OCI-LY1 (cell line): ENCODE measurements at regions not wholly inside any gene's neighbourhood (a gene's known extent, or its start where the extent isn't known, plus 50 kb on each side); places are given as distances from the start of the nearest gene placed in this dataset.

Experiments used
- H2AFZ ChIP-seq: fragments of 200-600 bp; sonication (generic), shearing (Covaris generic); 2 replicates; pipeline ENCODE4 v1.6.0; 2014; ENCODE audit warnings: antibody characterized with exemption, mild to moderate bottlenecking, low read length
- H3F3A ChIP-seq: fragments of 200-600 bp; sonication (generic), shearing (Covaris generic); 2 replicates; pipeline ENCODE4 v1.6.0; 2014; ENCODE audit warnings: mild to moderate bottlenecking, antibody characterized with exemption, low read length, moderate library complexity; ENCODE audit not compliant: insufficient read depth
- H3K27ac ChIP-seq: fragments of 200-600 bp; sonication (generic); 2 replicates; pipeline ENCODE4 v1.5.1; 2014; ENCODE audit warnings: low read length, mixed run types, mild to moderate bottlenecking, low read depth; ENCODE audit not compliant: poor library complexity, severe bottlenecking
- H3K27me3 ChIP-seq: fragments of 200-600 bp; sonication (generic); 2 replicates; pipeline ENCODE4 v1.6.0; 2014; ENCODE audit warnings: antibody characterized with exemption, mild to moderate bottlenecking, low read length, moderate library complexity; ENCODE audit not compliant: insufficient read depth
- H3K36me3 ChIP-seq: fragments of 200-600 bp; sonication (generic); 2 replicates; pipeline ENCODE4 v1.6.1; 2014; ENCODE audit warnings: mild to moderate bottlenecking, antibody characterized with exemption, low read length, moderate library complexity, mixed read lengths; ENCODE audit not compliant: insufficient read depth
- H3K4me1 ChIP-seq: fragments of 200-600 bp; sonication (generic); 2 replicates; pipeline ENCODE4 v1.5.1; 2014; ENCODE audit warnings: mild to moderate bottlenecking, low read length, moderate library complexity; ENCODE audit not compliant: insufficient read depth, severe bottlenecking
- H3K4me2 ChIP-seq: fragments of 200-600 bp; sonication (generic), shearing (Covaris generic); 2 replicates; pipeline ENCODE4 v1.6.1; 2014; ENCODE audit warnings: low read length
- H3K4me3 ChIP-seq: fragments of 200-600 bp; sonication (generic); 2 replicates; pipeline ENCODE4 v1.5.1; 2014; ENCODE audit warnings: low read length, low read depth, mild to moderate bottlenecking, mixed read lengths; ENCODE audit not compliant: poor library complexity, severe bottlenecking
- H3K79me2 ChIP-seq: fragments of 200-600 bp; shearing (Covaris generic); 2 replicates; pipeline ENCODE4 v1.6.1; 2016; ENCODE audit warnings: mixed run types, low read length, mixed read lengths; ENCODE audit not compliant: insufficient read depth
- H3K9ac ChIP-seq: fragments of 200-600 bp; sonication (generic), shearing (Covaris generic); 2 replicates; pipeline ENCODE4 v1.6.1; 2014; ENCODE audit warnings: mild to moderate bottlenecking, low read length, mixed read lengths
- H3K9me2 ChIP-seq: fragments of 200-600 bp; sonication (generic), shearing (Covaris generic); 2 replicates; pipeline ENCODE4 v1.6.1; 2014; ENCODE audit warnings: low read depth, mild to moderate bottlenecking, low read length, mixed read lengths
- H3K9me3 ChIP-seq: fragments of 200-600 bp; shearing (Covaris generic); 2 replicates; pipeline ENCODE4 v1.6.1; 2014; ENCODE audit warnings: low read length, mixed read lengths
- H4K20me1 ChIP-seq: fragments of 200-600 bp; sonication (generic), shearing (Covaris generic); 2 replicates; pipeline ENCODE4 v1.6.0; 2016; ENCODE audit warnings: mild to moderate bottlenecking, low read length; ENCODE audit not compliant: insufficient read depth
- CTCF ChIP-seq: fragments of 200-600 bp; sonication (generic), shearing (Covaris generic); IDR thresholded peaks from 2 replicates; pipeline ENCODE4 v1.5.1; 2017; ENCODE audit warnings: mild to moderate bottlenecking, antibody characterized with exemption, low read length, moderate library complexity, mixed read lengths
- EZH2 ChIP-seq: fragments of 200-600 bp; sonication (generic), shearing (Covaris generic); IDR thresholded peaks from 2 replicates; pipeline ENCODE4 v1.8.0; 2017; ENCODE audit warnings: borderline replicate concordance, mixed run types, mild to moderate bottlenecking, antibody characterized with exemption, low read length, moderate library complexity, mixed read lengths

- H3K27ac ChIP-seq, result no peak overlapping the region
- H3F3A ChIP-seq, result no peaks in the 10 kb centered on the region
- H2AFZ ChIP-seq, result no peak overlapping the region
- H3K9ac ChIP-seq, result no peak overlapping the region
- no peaks in the 10 kb centered on the region for H3K9me3 ChIP-seq
- H3K4me3 ChIP-seq, result no peak overlapping the region
- H3K4me2 ChIP-seq, result no peak overlapping the region
- H3K36me3 ChIP-seq, result no peaks in the 10 kb centered on the region
- no peaks in the 10 kb centered on the region for H3K79me2 ChIP-seq
- no peaks in the 10 kb centered on the region for H3K27me3 ChIP-seq
- no peaks in the 10 kb centered on the region for H4K20me1 ChIP-seq
- no peaks in the 10 kb centered on the region for H3K4me1 ChIP-seq
- no peaks in the 10 kb centered on the region for H3K9me2 ChIP-seq
- TF ChIP-seq EZH2 (no peak), CTCF (no peak)
Measured at GRCh38 chr2:33927756-33928155, 328.7 kb upstream of the FAM98A start.

GRCh38 chr2:33925311-33925710 is 326.2 kb upstream of the FAM98A start:
- Histone ChIP-seq H3K27me3 (no peaks in the 10 kb centered on the region), H3K4me2 (no peak overlapping the region), H3K36me3 (no peaks in the 10 kb centered on the region), H3K9ac (no peak overlapping the region), H3K4me3 (no peak overlapping the region), H4K20me1 (no peaks in the 10 kb centered on the region), H2AFZ (no peak overlapping the region), H3F3A (no peaks in the 10 kb centered on the region), H3K27ac (no peak overlapping the region), H3K4me1 (no peaks in the 10 kb centered on the region), H3K9me3 (no peaks in the 10 kb centered on the region), H3K79me2 (no peaks in the 10 kb centered on the region), H3K9me2 (no peaks in the 10 kb centered on the region)
- no peak for TF ChIP-seq EZH2
- TF ChIP-seq CTCF, result no peak

DNA sequence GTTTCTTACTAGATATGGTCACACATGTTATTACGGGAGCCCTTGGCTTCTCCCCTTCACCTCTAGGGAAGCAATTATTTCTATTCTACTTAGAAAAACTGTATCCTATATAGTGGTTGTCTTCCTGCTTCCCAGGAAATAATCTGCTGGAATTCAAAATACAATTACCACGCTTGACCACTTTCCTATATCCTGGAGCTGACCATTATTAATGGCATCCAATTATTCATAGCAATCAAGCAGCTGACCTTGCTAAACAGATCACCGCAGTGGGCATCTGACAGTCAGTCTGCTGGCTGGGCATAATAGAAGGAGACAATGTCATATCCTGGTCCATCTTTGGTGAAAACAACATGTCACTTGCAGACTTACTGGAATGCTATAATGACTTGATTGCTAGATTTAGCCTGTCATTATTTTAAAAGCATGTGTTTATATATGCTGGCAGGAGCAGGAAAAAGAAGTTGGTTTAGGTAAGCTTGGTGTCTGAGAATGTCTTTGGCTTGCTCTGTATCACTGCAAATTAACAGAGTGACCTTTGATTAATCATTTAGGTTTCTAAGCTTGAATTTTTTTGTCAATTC is 325.6 kb upstream of the FAM98A start:
- H3K9me2 ChIP-seq, result no peaks in the 10 kb centered on the region
- H3K4me3 ChIP-seq, result no peak overlapping the region
- no peaks in the 10 kb centered on the region for H4K20me1 ChIP-seq
- no peaks in the 10 kb centered on the region for H3K27me3 ChIP-seq
- no peaks in the 10 kb centered on the region for H3K4me1 ChIP-seq
- no peak overlapping the region for H3K4me2 ChIP-seq
- no peaks in the 10 kb centered on the region for H3K9me3 ChIP-seq
- H3K9ac ChIP-seq, result no peak overlapping the region
- H3K79me2 ChIP-seq, result no peaks in the 10 kb centered on the region
- no peak overlapping the region for H2AFZ ChIP-seq
- H3F3A ChIP-seq, result no peaks in the 10 kb centered on the region
- H3K27ac ChIP-seq, result no peak overlapping the region
- no peaks in the 10 kb centered on the region for H3K36me3 ChIP-seq
- TF ChIP-seq EZH2 (no peak), CTCF (no peak)
